ENCODE measurements at regions not wholly inside any gene's neighbourhood (a gene's known extent, or its start where the extent isn't known, plus 50 kb on each side); places are given as distances from the start of the nearest gene placed in this dataset.

- Histone ChIP-seq H3K4me3 (ENCODE audit: low read length) (peak overlapping the region; percentile 34), H3K9me3 (ENCODE audit: low read length) (no peaks in the 10 kb centered on the region), H2AFZ (ENCODE audit: low read depth, low read length) (no peak overlapping the region), H3K27ac (ENCODE audit: low read length) (peak overlapping the region; percentile 44), H3K79me2 (replicated peaks; ENCODE audit: insufficient read depth, low read length) (no peaks in the 10 kb centered on the region), H3K4me2 (ENCODE audit: low read length) (no peak overlapping the region), H3K27me3 (ENCODE audit: insufficient read depth, low read depth, low read length) (no peaks in the 10 kb centered on the region), H3K36me3 (ENCODE audit: insufficient read depth, low read length) (no peaks in the 10 kb centered on the region), H3K9ac (ENCODE audit: low read length) (peak overlapping the region; percentile 30), H3F3A (ENCODE audit: insufficient read depth, low read length, poor library complexity, severe bottlenecking) (no peaks in the 10 kb centered on the region), H3K9me2 (ENCODE audit: insufficient read depth, low read length) (no peaks in the 10 kb centered on the region), H4K20me1 (ENCODE audit: insufficient read depth) (no peaks in the 10 kb centered on the region)
- TF ChIP-seq POLR2AphosphoS5 (IDR thresholded peaks at IDR 0.05) (peak; percentile 31), MXI1 (conservative IDR thresholded peaks at IDR 0.05; ENCODE audit: poor library complexity, severe bottlenecking) (no peak), CTCF (IDR thresholded peaks at IDR 0.05; ENCODE audit: poor library complexity, severe bottlenecking) (no peak)
Observed at GRCh38 chr2:182522405-182522896, 95.6 kb upstream of the PDE1A start.

- Histone ChIP-seq H3K36me3 (ENCODE audit: insufficient read depth, low read length) (no peaks in the 10 kb centered on the region), H2AFZ (ENCODE audit: low read depth, low read length) (no peak overlapping the region), H4K20me1 (ENCODE audit: insufficient read depth) (no peaks in the 10 kb centered on the region), H3K27me3 (ENCODE audit: insufficient read depth, low read depth, low read length) (no peaks in the 10 kb centered on the region), H3K9me2 (ENCODE audit: insufficient read depth, low read length) (no peaks in the 10 kb centered on the region), H3K4me2 (ENCODE audit: low read length) (no peak overlapping the region), H3F3A (ENCODE audit: insufficient read depth, low read length, poor library complexity, severe bottlenecking) (no peaks in the 10 kb centered on the region), H3K9ac (ENCODE audit: low read length) (no peak overlapping the region), H3K79me2 (replicated peaks; ENCODE audit: insufficient read depth, low read length) (no peaks in the 10 kb centered on the region), H3K4me3 (ENCODE audit: low read length) (peak overlapping the region; percentile 34), H3K27ac (ENCODE audit: low read length) (peak overlapping the region; percentile 44), H3K9me3 (ENCODE audit: low read length) (no peaks in the 10 kb centered on the region)
- TF ChIP-seq MXI1 (conservative IDR thresholded peaks at IDR 0.05; ENCODE audit: poor library complexity, severe bottlenecking) (no peak), SMC3 (conservative IDR thresholded peaks at IDR 0.05; ENCODE audit: poor library complexity) (no peak), EP300 (conservative IDR thresholded peaks at IDR 0.05; ENCODE audit: poor library complexity, severe bottlenecking) (no peak), REST (IDR thresholded peaks at IDR 0.05; ENCODE audit: borderline replicate concordance) (no peak), POLR2AphosphoS5 (IDR thresholded peaks at IDR 0.05) (no peak), EZH2 (IDR thresholded peaks at IDR 0.05; ENCODE audit: borderline replicate concordance, insufficient read depth, low read length, poor library complexity, severe bottlenecking) (no peak), RAD21 (conservative IDR thresholded peaks at IDR 0.05) (no peak), TAF1 (IDR thresholded peaks at IDR 0.05; ENCODE audit: low read depth) (no peak), CTCF (IDR thresholded peaks at IDR 0.05; ENCODE audit: poor library complexity, severe bottlenecking) (no peak)
Observed at GRCh38 chr2:182522972-182523473, 96.2 kb upstream of the PDE1A start.

Measured in neural cell (in vitro differentiated cells).